OCI-LY7 (cell line): ENCODE measurements at regions not wholly inside any gene's neighbourhood (a gene's known extent, or its start where the extent isn't known, plus 50 kb on each side); places are given as distances from the start of the nearest gene placed in this dataset.

Experiments used
- EZH2phosphoT487 ChIP-seq: fragments of 200-600 bp; sonication (generic); IDR thresholded peaks from 2 replicates; pipeline ENCODE4 v1.6.1; 2018; ENCODE audit warnings: low read depth, borderline replicate concordance, mild to moderate bottlenecking, mixed run types, antibody characterized with exemption, low read length, moderate library complexity, mixed read lengths
- TF ChIP-seq, protein P1 (sequence below): fragments of 200-600 bp; sonication (generic); conservative IDR thresholded peaks from 2 replicates; pipeline ENCODE4 v1.5.1; 2014; ENCODE audit warnings: mild to moderate bottlenecking, antibody characterized with exemption, low read length, moderate library complexity, mixed read lengths

GRCh38 chr6:168851460-168852375, 401.9 kb downstream of the THBS2 start:
- TF ChIP-seq, protein P1, sequence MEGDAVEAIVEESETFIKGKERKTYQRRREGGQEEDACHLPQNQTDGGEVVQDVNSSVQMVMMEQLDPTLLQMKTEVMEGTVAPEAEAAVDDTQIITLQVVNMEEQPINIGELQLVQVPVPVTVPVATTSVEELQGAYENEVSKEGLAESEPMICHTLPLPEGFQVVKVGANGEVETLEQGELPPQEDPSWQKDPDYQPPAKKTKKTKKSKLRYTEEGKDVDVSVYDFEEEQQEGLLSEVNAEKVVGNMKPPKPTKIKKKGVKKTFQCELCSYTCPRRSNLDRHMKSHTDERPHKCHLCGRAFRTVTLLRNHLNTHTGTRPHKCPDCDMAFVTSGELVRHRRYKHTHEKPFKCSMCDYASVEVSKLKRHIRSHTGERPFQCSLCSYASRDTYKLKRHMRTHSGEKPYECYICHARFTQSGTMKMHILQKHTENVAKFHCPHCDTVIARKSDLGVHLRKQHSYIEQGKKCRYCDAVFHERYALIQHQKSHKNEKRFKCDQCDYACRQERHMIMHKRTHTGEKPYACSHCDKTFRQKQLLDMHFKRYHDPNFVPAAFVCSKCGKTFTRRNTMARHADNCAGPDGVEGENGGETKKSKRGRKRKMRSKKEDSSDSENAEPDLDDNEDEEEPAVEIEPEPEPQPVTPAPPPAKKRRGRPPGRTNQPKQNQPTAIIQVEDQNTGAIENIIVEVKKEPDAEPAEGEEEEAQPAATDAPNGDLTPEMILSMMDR, result no peak
- TF ChIP-seq EZH2phosphoT487, result no peak
